ENCODE measurements at regions not wholly inside any gene's neighbourhood (a gene's known extent, or its start where the extent isn't known, plus 50 kb on each side); places are given as distances from the start of the nearest gene placed in this dataset.

GRCh38 chr4:186789651-186790050, 66.0 kb upstream of the FAT1 start:
- no peaks in the 10 kb centered on the region for H3K4me1 ChIP-seq (ENCODE audit: control insufficient read depth in 1 of 2, insufficient read depth in 2 of 2, low read length in 2 of 2)
- intact Hi-C loops (cut with micrococcal nuclease) = no loop called here

GRCh38 chr4:186790630-186791029, 67.0 kb upstream of the FAT1 start:
- Histone ChIP-seq H3K9me3 (replicated peaks in 1 of 2; ENCODE audit: control insufficient read depth in 1 of 2, insufficient read depth in 1 of 2, low read length in 2 of 2) (no peaks in the 10 kb centered on the region), H3K4me1 (ENCODE audit: control insufficient read depth in 1 of 2, insufficient read depth in 2 of 2, low read length in 2 of 2) (no peaks in the 10 kb centered on the region), H3K36me3 (replicated peaks in 1 of 2; ENCODE audit: control insufficient read depth in 1 of 2, insufficient read depth in 2 of 2, low read length in 2 of 2) (no peaks in the 10 kb centered on the region), H3K4me2 (replicated peaks; ENCODE audit: extremely low read depth, low read length, poor library complexity, severe bottlenecking) (no peak overlapping the region), H4K20me1 (ENCODE audit: insufficient read depth, low read length) (no peaks in the 10 kb centered on the region), H3K79me2 (ENCODE audit: insufficient read depth, low read length) (no peaks in the 10 kb centered on the region), H3K27me3 (ENCODE audit: control insufficient read depth in 2 of 2, insufficient read depth in 2 of 2, low read length in 2 of 2) (no peaks in the 10 kb centered on the region), H2AFZ (ENCODE audit: insufficient read depth, low read depth, low read length, poor library complexity, severe bottlenecking) (no peak overlapping the region), H3K27ac (ENCODE audit: low read depth in 1 of 2, low read length in 2 of 2) (no peak overlapping the region), H3K4me3 (replicated peaks in 1 of 3; ENCODE audit: low read depth in 2 of 3, low read length in 3 of 3) (no peak overlapping the region), H3K9ac (ENCODE audit: insufficient read depth, low read length, poor library complexity, severe bottlenecking) (no peak overlapping the region)
- peaks cover 1 to 7% (median 2%) of the 10 kb centered on the region in 7 donors for H3K9me3 Mint-ChIP-seq
- no peak overlapping the region for H3K4me3 Mint-ChIP-seq
- no peaks in the 10 kb centered on the region for H3K36me3 Mint-ChIP-seq
- TF ChIP-seq CTCF (IDR thresholded peaks at IDR 0.05) = no peak
- no peak for DNase-seq
- no peak overlapping the region for H3K27ac Mint-ChIP-seq
- intact Hi-C loops (cut with micrococcal nuclease) = no loop called here
- H3K4me1 Mint-ChIP-seq = no peaks in the 10 kb centered on the region
- no peaks in the 10 kb centered on the region for H3K27me3 Mint-ChIP-seq (ENCODE audit: low read depth in 3 of 3)

More at GRCh38 chr4:186789651-186790050, 66.0 kb upstream of the FAT1 start:
- H3K4me3 Mint-ChIP-seq = no peak overlapping the region
- Histone ChIP-seq H3K27ac (ENCODE audit: low read depth in 1 of 2, low read length in 2 of 2) (no peak overlapping the region), H2AFZ (ENCODE audit: insufficient read depth, low read depth, low read length, poor library complexity, severe bottlenecking) (no peak overlapping the region), H3K9me3 (replicated peaks in 1 of 2; ENCODE audit: control insufficient read depth in 1 of 2, insufficient read depth in 1 of 2, low read length in 2 of 2) (no peaks in the 10 kb centered on the region), H3K9ac (ENCODE audit: insufficient read depth, low read length, poor library complexity, severe bottlenecking) (no peak overlapping the region), H3K27me3 (ENCODE audit: control insufficient read depth in 2 of 2, insufficient read depth in 2 of 2, low read length in 2 of 2) (no peaks in the 10 kb centered on the region), H3K79me2 (ENCODE audit: insufficient read depth, low read length) (no peaks in the 10 kb centered on the region), H3K4me3 (replicated peaks in 1 of 3; ENCODE audit: low read depth in 2 of 3, low read length in 3 of 3) (no peak overlapping the region), H4K20me1 (ENCODE audit: insufficient read depth, low read length) (no peaks in the 10 kb centered on the region), H3K36me3 (replicated peaks in 1 of 2; ENCODE audit: control insufficient read depth in 1 of 2, insufficient read depth in 2 of 2, low read length in 2 of 2) (no peaks in the 10 kb centered on the region), H3K4me2 (replicated peaks; ENCODE audit: extremely low read depth, low read length, poor library complexity, severe bottlenecking) (no peak overlapping the region)
- 80% methylated on average over 2 of the region's 3 CpGs for WGBS (ENCODE audit: insufficient coverage)
- no peak for DNase-seq
- no peaks in the 10 kb centered on the region for H3K4me1 Mint-ChIP-seq
- TF ChIP-seq CTCF (IDR thresholded peaks at IDR 0.05) = no peak
- H3K9me3 Mint-ChIP-seq = peaks cover 0 to 7% (median 2%) of the 10 kb centered on the region in 7 donors
- H3K36me3 Mint-ChIP-seq = no peaks in the 10 kb centered on the region
- H3K27ac Mint-ChIP-seq = no peak overlapping the region
- peaks cover 0 to 2% (median 0%) of the 10 kb centered on the region in 3 donors for H3K27me3 Mint-ChIP-seq (ENCODE audit: low read depth in 3 of 3)
